BE2C (cell line): ENCODE measurements at regions not wholly inside any gene's neighbourhood (a gene's known extent, or its start where the extent isn't known, plus 50 kb on each side); places are given as distances from the start of the nearest gene placed in this dataset.

Source experiments
- DNase-seq: peaks from one replicate; pipeline ENCODE4 v3.0.0-alpha.2; 2020
- H3K27me3 ChIP-seq: fragments of 250-450 bp; sonication (Bioruptor Pico); 2 replicates; pipeline ENCODE4 v1.5.1; 2020; ENCODE audit warnings: mild to moderate bottlenecking
- H3K36me3 ChIP-seq: fragments of 250-450 bp; sonication (Bioruptor Pico); 2 replicates; pipeline ENCODE4 v1.5.1; 2020; ENCODE audit warnings: mild to moderate bottlenecking
- H3K4me1 ChIP-seq: fragments of 250-450 bp; sonication (Bioruptor Pico); 2 replicates; pipeline ENCODE4 v1.5.1; 2020
- H3K4me3 ChIP-seq: 2 replicates; pipeline ENCODE4 v1.5.1; 2011; ENCODE audit warnings: low read depth, low read length
- H3K9me3 ChIP-seq: fragments of 250-450 bp; sonication (Bioruptor Pico); 2 replicates; pipeline ENCODE4 v1.5.1; 2020
- TF ChIP-seq, protein P1 (sequence below): IDR thresholded peaks from 2 replicates; pipeline ENCODE4 v1.5.1; 2012; ENCODE audit warnings: mild to moderate bottlenecking, low read depth, low read length

DNA sequence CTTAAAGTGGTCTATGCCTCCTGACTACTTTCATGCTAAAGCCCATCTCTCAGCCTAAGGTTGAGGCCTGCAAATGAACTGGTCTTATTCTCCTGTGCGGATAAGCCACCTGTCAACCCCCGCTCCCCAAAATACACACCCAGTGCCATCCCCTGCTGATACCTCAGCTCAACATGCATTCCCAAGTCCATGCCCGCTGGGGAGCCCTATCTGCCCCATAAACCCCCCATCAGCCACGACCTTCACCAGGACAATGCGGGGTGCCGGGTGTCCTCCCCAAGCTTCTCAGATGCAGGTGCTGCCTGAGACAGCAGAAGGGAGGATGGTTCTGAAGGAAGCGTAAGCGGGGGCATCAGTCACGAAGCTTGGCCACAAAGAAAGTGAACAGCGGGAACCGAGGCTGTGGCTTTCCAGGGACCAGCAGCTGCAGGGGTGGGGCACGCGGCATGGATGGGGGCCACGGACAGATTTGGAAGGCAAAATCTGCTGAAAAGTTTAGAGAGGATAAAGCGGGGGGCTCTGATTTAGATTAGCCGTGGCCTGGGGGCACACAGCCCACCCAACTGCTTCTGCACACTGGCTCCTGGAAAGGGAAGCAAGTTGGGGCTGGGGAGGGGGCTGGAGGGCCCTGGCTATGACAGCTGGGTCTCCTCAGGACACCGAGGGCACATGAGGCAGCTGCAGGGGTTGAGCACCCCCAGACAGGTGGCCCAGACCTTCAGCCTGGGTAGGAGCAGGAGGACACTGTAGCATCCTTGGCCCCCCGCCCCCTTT is 1391.9 kb downstream of the TBC1D22A start:
- no peaks in the 10 kb centered on the region; the same call in 1 of the 2 replicates for H3K9me3 ChIP-seq
- H3K36me3 ChIP-seq: no peaks in the 10 kb centered on the region
- TF ChIP-seq, protein P1, sequence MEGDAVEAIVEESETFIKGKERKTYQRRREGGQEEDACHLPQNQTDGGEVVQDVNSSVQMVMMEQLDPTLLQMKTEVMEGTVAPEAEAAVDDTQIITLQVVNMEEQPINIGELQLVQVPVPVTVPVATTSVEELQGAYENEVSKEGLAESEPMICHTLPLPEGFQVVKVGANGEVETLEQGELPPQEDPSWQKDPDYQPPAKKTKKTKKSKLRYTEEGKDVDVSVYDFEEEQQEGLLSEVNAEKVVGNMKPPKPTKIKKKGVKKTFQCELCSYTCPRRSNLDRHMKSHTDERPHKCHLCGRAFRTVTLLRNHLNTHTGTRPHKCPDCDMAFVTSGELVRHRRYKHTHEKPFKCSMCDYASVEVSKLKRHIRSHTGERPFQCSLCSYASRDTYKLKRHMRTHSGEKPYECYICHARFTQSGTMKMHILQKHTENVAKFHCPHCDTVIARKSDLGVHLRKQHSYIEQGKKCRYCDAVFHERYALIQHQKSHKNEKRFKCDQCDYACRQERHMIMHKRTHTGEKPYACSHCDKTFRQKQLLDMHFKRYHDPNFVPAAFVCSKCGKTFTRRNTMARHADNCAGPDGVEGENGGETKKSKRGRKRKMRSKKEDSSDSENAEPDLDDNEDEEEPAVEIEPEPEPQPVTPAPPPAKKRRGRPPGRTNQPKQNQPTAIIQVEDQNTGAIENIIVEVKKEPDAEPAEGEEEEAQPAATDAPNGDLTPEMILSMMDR: no peak
- H3K4me3 ChIP-seq: no peak overlapping the region
- DNase-seq: no peak
- no peaks in the 10 kb centered on the region for H3K27me3 ChIP-seq
- H3K4me1 ChIP-seq: no peaks in the 10 kb centered on the region

DNA sequence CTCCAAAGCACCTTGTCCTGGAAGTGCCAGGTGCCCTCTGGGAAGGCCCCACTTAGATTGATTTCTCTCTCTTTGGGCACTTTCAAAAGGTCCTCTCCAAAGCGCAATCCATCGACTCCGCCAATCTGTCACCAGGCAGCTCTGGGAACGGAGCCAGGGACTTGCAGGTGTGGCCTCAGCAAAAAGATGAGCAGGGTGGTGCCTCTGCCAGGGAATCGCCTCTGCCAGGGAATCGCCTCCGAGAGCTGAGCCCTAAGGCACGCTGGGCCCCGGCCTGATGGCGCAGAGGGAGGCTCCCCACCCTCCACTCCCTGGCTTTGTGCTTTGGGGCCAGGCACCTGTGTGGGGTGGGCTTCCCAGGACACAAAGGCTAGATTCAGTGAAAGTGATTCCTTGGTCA is 1391.3 kb downstream of the TBC1D22A start:
- no peaks in the 10 kb centered on the region; the same call in 1 of the 2 replicates for H3K9me3 ChIP-seq
- no peak overlapping the region for H3K4me3 ChIP-seq
- no peak for DNase-seq
- H3K4me1 ChIP-seq: no peaks in the 10 kb centered on the region
- TF ChIP-seq, protein P1: no peak
- no peaks in the 10 kb centered on the region for H3K27me3 ChIP-seq
- no peaks in the 10 kb centered on the region for H3K36me3 ChIP-seq

DNA sequence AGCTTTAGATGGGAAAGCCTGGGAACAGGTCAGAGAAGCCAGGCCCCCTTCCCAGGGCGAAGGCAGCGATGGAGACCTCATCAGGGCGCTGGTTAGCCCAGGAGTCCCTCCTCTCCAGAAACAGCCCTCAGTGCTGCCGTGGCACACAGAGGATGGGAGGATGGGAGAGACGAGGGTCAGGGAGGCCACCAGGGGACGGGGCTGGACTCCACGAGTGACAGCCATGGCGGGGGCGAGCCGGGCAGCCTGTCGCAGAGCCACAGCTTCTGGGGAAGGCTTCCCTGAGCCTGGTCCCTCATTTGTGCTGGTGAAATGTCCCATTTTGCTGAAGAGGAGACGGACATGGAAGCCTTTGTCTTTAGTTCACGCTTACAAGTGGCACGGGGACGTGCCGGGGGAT is 1390.5 kb downstream of the TBC1D22A start:
- Histone ChIP-seq H3K27me3 (no peaks in the 10 kb centered on the region), H3K9me3 (peaks cover 6% of the 10 kb centered on the region), H3K4me1 (no peaks in the 10 kb centered on the region), H3K4me3 (no peak overlapping the region), H3K36me3 (no peaks in the 10 kb centered on the region)
- TF ChIP-seq, protein P1: no peak
- DNase-seq: no peak

DNA sequence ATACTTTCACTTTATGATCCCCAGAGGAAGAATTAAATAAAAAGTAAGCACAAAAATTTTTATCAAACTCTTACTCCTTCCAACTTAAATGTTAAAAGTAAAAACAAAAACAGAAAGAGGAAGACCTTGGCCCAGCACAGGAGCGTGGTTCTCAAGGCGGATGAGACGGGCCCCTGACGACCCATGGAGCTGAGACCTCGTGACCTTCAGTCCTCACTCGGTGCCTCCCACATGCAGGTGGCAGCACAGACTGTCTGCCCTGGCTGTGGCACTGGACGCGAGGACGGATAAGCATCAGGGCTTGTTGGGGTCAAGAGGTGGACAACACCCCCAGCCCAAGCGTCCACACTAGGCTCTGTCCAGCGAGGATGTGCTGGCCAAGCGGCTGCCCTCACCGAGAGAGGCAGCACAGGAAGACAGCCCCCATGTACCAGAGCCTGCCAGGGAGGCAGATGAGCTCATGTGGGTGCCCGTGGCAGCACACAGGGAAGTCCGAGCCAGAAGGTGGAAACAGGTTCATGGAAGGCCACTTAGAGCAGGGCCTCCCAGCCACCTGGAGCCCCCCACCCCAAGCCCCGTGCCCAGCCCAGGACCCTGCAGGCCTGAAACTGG is 1389.8 kb downstream of the TBC1D22A start:
- peaks cover 6% of the 10 kb centered on the region for H3K9me3 ChIP-seq
- TF ChIP-seq, protein P1: no peak

DNA sequence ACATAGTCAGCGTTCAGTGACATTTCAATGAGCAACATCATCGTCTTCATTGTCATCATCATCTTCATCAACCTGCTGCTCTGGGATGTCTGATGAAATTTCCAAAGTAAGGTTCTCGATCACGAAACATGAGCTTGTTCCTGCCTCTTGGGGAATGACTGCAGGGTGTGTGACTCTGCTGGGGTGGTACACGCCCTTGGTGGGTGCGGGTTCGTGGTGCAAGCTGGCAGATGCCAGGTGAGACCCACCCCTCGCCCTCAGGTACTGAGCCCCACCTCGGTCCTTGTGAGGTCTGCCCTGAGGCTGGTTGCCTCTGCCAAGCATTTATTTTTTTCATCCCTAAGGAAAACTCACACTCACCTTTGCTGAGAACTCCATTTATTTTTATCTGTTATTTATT is 1389.2 kb downstream of the TBC1D22A start:
- Histone ChIP-seq H3K4me1 (no peaks in the 10 kb centered on the region), H3K27me3 (no peaks in the 10 kb centered on the region), H3K36me3 (no peaks in the 10 kb centered on the region), H3K4me3 (no peak overlapping the region), H3K9me3 (peaks cover 6% of the 10 kb centered on the region)
- TF ChIP-seq, protein P1: no peak
- DNase-seq: no peak

More for the DNA sequence above, 1389.8 kb downstream of the TBC1D22A start:
- H3K4me1 ChIP-seq: no peaks in the 10 kb centered on the region
- DNase-seq: no peak
- no peak overlapping the region for H3K4me3 ChIP-seq
- H3K27me3 ChIP-seq: no peaks in the 10 kb centered on the region
- no peaks in the 10 kb centered on the region for H3K36me3 ChIP-seq

DNA sequence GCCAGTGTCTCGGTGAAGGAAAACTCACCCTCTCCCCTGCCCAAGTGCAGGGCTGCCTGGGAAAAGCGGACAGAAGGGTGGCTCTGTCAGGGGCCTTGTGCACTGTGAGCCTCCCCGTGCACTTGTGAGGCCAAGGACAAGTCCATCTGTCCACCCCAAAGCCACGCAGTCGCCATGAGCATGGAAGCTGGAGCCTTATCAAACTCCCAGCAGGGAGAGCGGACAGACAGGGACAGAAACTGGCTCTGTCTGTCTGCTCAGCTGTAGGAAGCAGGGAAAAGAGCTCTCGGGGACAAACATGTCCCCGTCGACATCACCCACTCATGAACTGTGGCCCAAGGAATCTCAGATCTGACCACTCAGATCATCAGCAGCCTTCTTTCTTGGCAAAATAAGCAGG is 1385.4 kb downstream of the TBC1D22A start:
- DNase-seq: no peak
- no peaks in the 10 kb centered on the region for H3K27me3 ChIP-seq
- TF ChIP-seq, protein P1: no peak
- H3K4me3 ChIP-seq: no peak overlapping the region
- H3K4me1 ChIP-seq: no peaks in the 10 kb centered on the region
- H3K9me3 ChIP-seq: peaks cover 6% of the 10 kb centered on the region
- H3K36me3 ChIP-seq: no peaks in the 10 kb centered on the region
